DOHH2 (cell line): ENCODE measurements at regions not wholly inside any gene's neighbourhood (a gene's known extent, or its start where the extent isn't known, plus 50 kb on each side); places are given as distances from the start of the nearest gene placed in this dataset.

Experiments used
- H3F3A ChIP-seq: fragments of 200-600 bp; sonication (generic), shearing (Covaris generic); 2 replicates; pipeline ENCODE4 v1.6.0; 2016; ENCODE audit warnings: antibody characterized with exemption, mild to moderate bottlenecking; ENCODE audit not compliant: control insufficient read depth, insufficient read depth
- H3K27ac ChIP-seq: fragments of 200-600 bp; sonication (generic); 2 replicates; pipeline ENCODE4 v1.5.1; 2014; ENCODE audit warnings: low read depth, mild to moderate bottlenecking, low read length, moderate library complexity
- H3K27me3 ChIP-seq: fragments of 200-600 bp; sonication (generic); 2 replicates; pipeline ENCODE4 v1.6.1; 2014; ENCODE audit warnings: mild to moderate bottlenecking, low read length, mixed read lengths; ENCODE audit not compliant: control insufficient read depth
- H3K36me3 ChIP-seq: fragments of 200-600 bp; sonication (generic); 2 replicates; pipeline ENCODE4 v1.6.1; 2014; ENCODE audit warnings: mild to moderate bottlenecking, low read length, moderate library complexity, mixed read lengths; ENCODE audit not compliant: control insufficient read depth
- H3K4me1 ChIP-seq: fragments of 200-600 bp; sonication (generic); 2 replicates; pipeline ENCODE4 v1.6.1; 2014; ENCODE audit warnings: mild to moderate bottlenecking, low read length, mixed read lengths; ENCODE audit not compliant: control insufficient read depth
- H3K4me2 ChIP-seq: fragments of 200-600 bp; sonication (generic); 2 replicates; pipeline ENCODE4 v1.6.0; 2014; ENCODE audit warnings: mild to moderate bottlenecking, low read length, moderate library complexity
- H3K4me3 ChIP-seq: fragments of 200-600 bp; sonication (generic); 2 replicates; pipeline ENCODE4 v1.5.1; 2014; ENCODE audit warnings: mild to moderate bottlenecking, low read length, mixed read lengths
- H3K79me2 ChIP-seq: fragments of 200-600 bp; sonication (generic); 2 replicates; pipeline ENCODE4 v1.6.1; 2014; ENCODE audit warnings: mild to moderate bottlenecking, low read length, mixed read lengths; ENCODE audit not compliant: control insufficient read depth
- H3K9me2 ChIP-seq: fragments of 200-600 bp; sonication (generic); replicated peaks from 2 replicates; pipeline ENCODE4 v1.6.1; 2014; ENCODE audit warnings: mild to moderate bottlenecking, low read length, mixed read lengths; ENCODE audit not compliant: control insufficient read depth
- H3K9me3 ChIP-seq: fragments of 200-600 bp; sonication (generic); 2 replicates; pipeline ENCODE4 v1.6.1; 2014; ENCODE audit warnings: antibody characterized with exemption, low read length, mixed read lengths; ENCODE audit not compliant: control insufficient read depth, insufficient read depth
- H4K20me1 ChIP-seq: fragments of 200-600 bp; sonication (generic); 2 replicates; pipeline ENCODE4 v1.6.0; 2014; ENCODE audit warnings: low read depth, mild to moderate bottlenecking, antibody characterized with exemption, low read length, moderate library complexity; ENCODE audit not compliant: control insufficient read depth, insufficient read depth
- EZH2phosphoT487 ChIP-seq: fragments of 200-600 bp; sonication (generic); IDR thresholded peaks from 2 replicates; pipeline ENCODE4 v1.6.1; 2017; ENCODE audit warnings: borderline replicate concordance, mild to moderate bottlenecking, antibody characterized with exemption, low read length, moderate library complexity, mixed read lengths
- TF ChIP-seq, protein P1 (sequence below): fragments of 200-600 bp; sonication (generic); IDR thresholded peaks from one replicate; pipeline ENCODE4 v1.5.1; 2014; ENCODE audit warnings: antibody characterized with exemption, mild to moderate bottlenecking, low read depth, low read length; ENCODE audit not compliant: poor library complexity, severe bottlenecking

DNA sequence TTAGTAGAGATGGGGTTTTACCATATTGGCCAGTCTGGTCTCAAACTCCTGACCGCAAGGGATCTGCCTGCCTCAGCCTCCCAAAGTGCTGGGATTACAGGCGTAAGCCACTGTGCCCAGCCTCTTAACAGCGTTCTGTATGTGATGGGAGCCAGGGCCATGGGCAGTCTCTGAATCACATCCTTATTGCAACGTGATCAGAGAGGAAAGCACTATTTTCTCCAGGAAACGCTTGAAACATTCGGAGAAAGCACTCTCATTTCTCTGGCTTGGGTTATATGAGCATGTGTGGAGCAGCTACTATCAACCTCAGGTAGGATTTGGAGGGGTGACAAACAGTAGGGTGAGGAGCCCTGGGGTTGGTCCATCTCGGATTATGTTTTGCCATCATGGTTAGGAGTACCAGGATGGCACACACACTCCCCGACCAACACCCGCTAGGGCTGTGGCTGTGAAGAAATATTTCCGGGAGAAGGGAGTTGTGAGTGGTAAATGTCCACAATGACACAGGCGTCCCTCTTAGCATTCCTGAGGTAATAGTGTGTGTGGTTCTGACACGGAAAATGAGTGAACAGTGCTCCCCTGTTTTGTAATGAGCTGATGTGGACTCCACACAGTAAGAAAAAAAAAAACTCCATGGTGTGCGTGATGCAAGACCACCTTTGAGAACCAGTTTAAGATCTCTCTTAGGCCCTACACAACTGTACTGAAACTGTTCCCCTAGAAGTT lies 406.2 kb upstream of the ZNF608 start:
- Histone ChIP-seq H3K27ac (no peak overlapping the region), H3K4me2 (peak overlapping the region; percentile 38), H3K9me3 (no peaks in the 10 kb centered on the region), H3K4me3 (no peak overlapping the region), H3K79me2 (no peaks in the 10 kb centered on the region), H3K9me2 (no peaks in the 10 kb centered on the region), H3F3A (no peaks in the 10 kb centered on the region), H3K27me3 (no peaks in the 10 kb centered on the region), H3K4me1 (peaks cover 24% of the 10 kb centered on the region), H4K20me1 (no peaks in the 10 kb centered on the region), H3K36me3 (no peaks in the 10 kb centered on the region)
- TF ChIP-seq EZH2phosphoT487 = no peak
- TF ChIP-seq, protein P1, sequence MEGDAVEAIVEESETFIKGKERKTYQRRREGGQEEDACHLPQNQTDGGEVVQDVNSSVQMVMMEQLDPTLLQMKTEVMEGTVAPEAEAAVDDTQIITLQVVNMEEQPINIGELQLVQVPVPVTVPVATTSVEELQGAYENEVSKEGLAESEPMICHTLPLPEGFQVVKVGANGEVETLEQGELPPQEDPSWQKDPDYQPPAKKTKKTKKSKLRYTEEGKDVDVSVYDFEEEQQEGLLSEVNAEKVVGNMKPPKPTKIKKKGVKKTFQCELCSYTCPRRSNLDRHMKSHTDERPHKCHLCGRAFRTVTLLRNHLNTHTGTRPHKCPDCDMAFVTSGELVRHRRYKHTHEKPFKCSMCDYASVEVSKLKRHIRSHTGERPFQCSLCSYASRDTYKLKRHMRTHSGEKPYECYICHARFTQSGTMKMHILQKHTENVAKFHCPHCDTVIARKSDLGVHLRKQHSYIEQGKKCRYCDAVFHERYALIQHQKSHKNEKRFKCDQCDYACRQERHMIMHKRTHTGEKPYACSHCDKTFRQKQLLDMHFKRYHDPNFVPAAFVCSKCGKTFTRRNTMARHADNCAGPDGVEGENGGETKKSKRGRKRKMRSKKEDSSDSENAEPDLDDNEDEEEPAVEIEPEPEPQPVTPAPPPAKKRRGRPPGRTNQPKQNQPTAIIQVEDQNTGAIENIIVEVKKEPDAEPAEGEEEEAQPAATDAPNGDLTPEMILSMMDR = no peak

DNA sequence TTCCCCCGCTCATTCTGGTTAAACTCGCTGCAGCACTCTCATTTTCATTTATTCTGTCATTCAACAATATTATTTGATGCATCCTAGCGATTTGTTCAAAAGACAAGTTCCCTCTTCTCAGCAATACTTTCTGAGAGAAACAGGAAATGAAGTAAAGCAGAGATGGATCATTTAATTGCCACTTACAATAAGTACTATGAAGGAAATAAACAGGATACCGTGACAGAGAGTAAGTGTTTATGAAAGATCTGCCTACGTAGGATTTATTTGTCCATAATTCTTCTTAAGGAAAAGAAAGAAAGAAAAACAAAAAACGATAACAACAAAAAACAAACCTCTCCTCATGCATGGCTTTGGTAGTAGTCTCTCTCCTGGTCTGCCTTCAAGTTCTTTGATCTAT lies 406.8 kb upstream of the ZNF608 start:
- Histone ChIP-seq H3K79me2 (no peaks in the 10 kb centered on the region), H3K36me3 (no peaks in the 10 kb centered on the region), H3K27me3 (no peaks in the 10 kb centered on the region), H3K4me2 (peak overlapping the region; percentile 38), H3K4me3 (no peak overlapping the region), H3K4me1 (peaks cover 24% of the 10 kb centered on the region), H3K9me2 (no peaks in the 10 kb centered on the region), H3F3A (no peaks in the 10 kb centered on the region), H3K27ac (no peak overlapping the region), H3K9me3 (no peaks in the 10 kb centered on the region), H4K20me1 (no peaks in the 10 kb centered on the region)
- TF ChIP-seq, protein P1 = no peak
- TF ChIP-seq EZH2phosphoT487 = no peak

DNA sequence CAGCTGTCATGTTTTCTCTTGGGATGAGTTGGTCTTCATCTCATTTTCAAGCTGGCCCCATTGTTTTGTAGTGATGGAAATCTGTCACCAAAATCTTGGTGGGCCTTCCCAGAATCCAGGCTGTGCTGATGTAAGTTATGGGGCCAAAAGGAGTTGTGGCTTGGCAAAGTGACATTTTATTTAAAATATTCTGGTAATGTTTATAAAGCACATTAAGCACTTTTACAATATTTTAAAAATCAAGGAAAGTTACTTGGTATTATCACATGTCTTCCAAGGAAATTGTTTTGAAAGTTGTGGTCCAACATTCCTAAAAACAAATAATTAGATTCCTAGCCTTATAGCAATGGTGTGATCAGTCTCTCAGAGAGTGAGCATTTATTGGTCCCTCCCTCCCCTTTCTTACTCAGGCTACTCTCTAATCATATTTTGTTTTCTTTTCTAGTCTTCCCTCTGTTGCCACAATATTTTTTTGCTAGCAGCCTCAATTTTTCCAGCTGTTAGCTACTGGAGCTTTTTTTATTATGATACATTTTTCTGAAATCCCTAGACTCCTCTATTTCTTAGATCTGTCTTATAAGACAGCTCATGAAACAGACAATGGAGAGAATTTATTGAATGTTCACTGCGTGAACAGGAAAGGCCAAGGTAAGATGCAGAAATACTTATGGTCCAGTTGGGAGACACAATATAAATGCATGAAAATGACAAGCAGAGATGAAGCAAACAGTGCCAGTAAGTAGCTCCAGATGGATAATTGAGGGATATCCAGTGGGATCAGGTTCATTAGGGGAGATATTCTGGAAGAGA lies 408.1 kb upstream of the ZNF608 start:
- Histone ChIP-seq H3K9me2 (no peaks in the 10 kb centered on the region), H3K27ac (no peak overlapping the region), H3K79me2 (no peaks in the 10 kb centered on the region), H3K4me3 (no peak overlapping the region), H3K4me1 (peaks cover 24% of the 10 kb centered on the region), H3F3A (no peaks in the 10 kb centered on the region), H3K27me3 (no peaks in the 10 kb centered on the region), H3K36me3 (no peaks in the 10 kb centered on the region), H4K20me1 (no peaks in the 10 kb centered on the region), H3K9me3 (no peaks in the 10 kb centered on the region), H3K4me2 (no peak overlapping the region)
- TF ChIP-seq, protein P1 = no peak
- TF ChIP-seq EZH2phosphoT487 = no peak
